G401 (cell line): ENCODE measurements at regions not wholly inside any gene's neighbourhood (a gene's known extent, or its start where the extent isn't known, plus 50 kb on each side); places are given as distances from the start of the nearest gene placed in this dataset.

Experiments
- DNase-seq: peaks from one replicate; pipeline ENCODE4 v3.0.0-alpha.2; 2015; ENCODE audit warnings: low spot score
- in situ Hi-C: cut with HindIII; loops from 2 replicates; pipeline ENCODE4 v1.10.0; 2016; ENCODE audit warnings: low sequenced_read_pairs, mixed read lengths

DNA sequence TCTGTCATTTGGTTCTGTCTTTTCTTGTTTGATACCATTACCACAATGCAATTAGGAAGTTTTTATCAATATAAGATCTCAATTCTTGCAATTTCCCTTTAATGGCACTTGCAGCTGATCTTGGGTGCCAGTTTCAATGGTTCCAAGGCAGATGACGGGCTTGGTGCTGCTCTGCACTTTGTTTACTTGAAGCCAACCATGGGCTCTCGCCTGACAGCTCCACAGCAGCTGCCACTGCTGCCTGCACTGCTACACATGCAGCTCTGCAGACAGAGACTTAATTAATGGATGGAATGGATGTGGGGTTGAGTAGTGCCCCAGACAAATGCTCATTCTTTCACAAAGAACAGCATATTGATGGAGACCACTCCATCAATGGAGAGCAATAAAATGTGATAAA, 1024.3 kb upstream of the EPHA7 start:
- DNase-seq, result no peak

DNA sequence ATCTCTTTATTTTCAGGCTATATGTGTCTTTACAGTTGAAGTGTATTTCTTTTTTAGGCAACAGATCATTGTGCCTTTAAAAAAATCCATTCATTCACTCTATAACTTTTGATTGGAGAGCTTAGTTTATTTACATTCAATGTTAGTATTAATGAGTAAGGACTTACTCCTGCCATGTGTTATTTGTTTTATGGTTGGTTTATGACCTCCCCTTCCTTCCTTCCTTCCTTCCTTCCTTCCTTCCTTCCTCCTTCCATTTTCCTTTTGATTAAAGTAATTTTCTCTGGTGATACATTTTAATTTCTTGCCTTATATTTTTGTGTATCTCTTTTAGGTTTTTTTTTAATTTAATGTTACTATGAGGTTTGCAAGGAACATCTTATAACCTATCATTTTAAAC, 1005.3 kb upstream of the EPHA7 start:
- in situ Hi-C loops, result no loop called here
- DNase-seq, result no peak

More for the DNA sequence above, 1024.3 kb upstream of the EPHA7 start:
- in situ Hi-C loops, result no loop called here

DNA sequence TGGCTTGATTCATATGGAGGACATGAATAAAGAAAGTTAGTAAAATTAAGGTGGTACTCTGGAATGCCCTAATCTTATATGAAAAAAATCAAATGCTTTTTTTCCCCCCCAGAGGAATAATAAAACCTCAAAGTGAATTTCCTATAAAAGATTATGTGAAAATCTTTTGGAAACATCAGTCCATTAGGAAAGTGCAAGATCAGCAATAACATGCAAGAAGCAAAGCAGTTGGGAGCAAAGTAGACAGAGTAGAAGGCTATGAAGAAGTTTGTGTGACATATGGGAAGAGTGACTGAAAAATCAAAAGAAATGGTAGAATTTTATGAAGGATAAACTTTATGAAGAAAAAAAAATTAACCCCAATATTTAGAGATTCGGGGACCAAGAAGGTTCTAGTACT, 998.0 kb upstream of the EPHA7 start:
- in situ Hi-C loops, result no loop called here
- no peak for DNase-seq

DNA sequence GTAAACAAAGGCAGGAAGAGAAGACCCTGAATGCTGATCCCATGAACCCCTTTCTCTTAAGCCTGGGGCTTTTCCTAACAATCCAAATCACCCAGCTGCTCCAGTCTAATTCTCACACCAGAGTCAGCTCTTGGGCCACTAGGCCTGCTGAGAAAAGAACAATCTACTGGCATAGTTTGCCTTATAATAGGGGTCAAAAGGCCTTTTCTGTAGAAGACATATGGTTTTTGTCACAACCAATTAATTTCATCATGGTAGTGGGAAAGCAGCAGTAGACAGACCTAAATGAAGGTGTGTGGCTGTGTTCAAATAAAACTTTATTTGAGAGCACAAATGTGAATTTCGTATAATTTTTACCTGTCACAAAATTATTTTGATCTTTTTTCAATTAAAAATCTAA, 994.7 kb upstream of the EPHA7 start:
- DNase-seq, result no peak
- in situ Hi-C loops, result no loop called here

DNA sequence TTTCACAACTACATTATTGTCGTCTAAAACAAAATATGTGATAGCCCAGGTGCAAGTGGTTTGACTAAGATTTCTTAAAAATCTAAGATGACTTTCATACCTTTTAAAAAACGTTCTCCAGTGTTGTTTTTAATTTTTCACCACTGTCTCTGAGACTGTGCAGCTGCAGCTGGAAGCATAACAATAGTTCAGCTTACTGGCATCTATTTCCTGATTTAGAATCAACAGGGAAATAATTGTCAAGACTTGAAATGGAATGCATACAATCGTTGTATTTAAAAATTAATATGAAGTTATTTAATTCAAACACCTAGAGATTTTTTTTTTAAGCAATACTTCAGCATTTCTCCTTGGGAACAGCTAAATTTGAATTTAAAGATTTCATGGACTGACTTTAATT, 982.0 kb upstream of the EPHA7 start:
- in situ Hi-C loops, result no loop called here
- no peak for DNase-seq

DNA sequence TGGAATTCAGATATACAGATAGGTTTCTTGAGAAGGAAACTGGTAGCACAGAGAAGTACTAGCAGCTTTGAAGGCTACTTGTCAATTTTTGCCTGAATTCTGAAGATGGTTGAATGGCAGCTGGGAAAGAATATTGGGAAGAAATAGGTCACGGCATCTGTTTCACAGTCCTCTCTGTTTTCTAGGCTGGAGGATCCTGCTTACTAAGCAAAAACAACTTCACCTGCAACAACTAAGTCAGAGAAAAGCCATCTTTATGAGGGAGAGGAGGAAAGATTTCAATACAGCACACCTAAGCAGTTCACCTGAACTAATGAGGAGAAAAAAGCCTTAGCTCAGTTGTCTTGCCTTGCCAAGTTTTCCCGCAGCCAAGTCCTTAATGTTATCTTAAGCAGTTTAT, 975.5 kb upstream of the EPHA7 start:
- in situ Hi-C loops, result no loop called here
- no peak for DNase-seq

DNA sequence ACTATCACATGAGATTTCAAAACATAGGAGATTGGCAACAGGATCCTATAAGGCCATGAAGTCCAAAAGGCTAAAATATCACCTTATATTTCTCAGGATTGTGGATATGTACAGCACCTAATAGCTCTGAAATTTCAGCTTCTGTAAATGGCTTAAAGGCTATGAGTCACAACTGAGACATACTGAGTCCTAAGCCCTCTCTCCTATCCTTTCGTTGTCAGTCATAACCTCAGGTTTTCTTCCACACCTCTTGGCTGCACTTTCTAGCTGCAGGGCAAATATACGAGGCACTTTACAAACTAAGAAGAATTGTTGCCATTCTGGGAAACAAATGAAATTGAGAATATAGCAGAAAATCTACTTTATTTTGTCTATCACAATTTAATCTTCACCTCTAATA, 969.9 kb upstream of the EPHA7 start:
- in situ Hi-C loops, result no loop called here
- DNase-seq, result no peak

DNA sequence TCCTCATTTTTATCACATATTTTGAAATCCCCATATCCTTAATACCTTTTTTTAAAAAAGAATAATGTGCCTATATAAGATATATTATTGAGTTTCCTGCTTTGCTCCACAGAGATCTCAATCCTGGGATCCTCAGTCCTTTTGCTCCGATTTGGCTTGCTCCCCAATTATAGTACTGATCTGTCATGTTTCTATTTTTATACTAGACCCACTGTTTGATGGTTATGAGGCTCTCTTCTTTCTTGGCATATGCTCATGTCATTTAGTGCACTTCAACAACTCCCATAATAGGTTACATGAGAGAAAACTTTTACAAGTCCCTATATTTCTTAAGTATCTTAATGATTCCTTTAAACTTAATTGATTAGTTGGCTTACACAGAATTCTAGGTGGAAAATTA, 958.5 kb upstream of the EPHA7 start:
- in situ Hi-C loops, result no loop called here
- DNase-seq, result no peak

DNA sequence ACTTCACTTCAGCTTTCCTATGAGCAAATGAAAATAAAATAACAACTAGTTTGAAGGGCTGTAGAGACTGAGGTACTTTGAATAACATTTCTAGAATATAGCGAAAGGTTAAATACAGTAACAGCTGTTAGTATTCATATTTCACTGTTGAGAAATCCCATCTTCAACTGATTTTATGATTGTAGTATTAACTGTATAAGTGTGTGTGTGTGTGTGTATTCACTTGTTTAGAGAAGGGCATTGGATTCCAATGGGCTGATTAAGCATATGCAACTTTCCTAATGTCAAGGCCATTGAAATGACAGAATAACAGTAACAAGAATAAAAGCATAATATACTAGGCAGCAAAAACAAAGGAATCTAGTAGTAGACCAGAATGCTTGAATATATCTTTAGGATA, 957.5 kb upstream of the EPHA7 start:
- DNase-seq, result no peak
- in situ Hi-C loops, result no loop called here

DNA sequence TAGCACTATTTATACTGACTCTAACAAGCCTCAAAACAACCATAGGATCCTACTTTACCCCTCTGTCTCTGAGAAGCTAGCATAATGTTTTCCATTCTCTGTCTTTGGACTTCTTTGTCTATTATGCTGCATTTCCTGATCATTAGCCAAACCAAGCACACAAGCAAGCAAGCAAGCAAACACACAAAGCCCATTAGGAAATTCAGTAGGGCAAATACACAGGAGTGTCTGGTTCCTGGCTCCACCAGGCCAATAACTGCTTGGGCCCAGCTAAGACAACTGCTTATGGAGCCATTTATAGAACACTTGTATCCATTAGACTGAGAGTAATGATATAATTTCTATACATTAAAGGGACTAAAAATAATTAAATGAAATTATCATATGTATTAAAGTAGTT, 952.9 kb upstream of the EPHA7 start:
- in situ Hi-C loops, result no loop called here
- DNase-seq, result no peak

DNA sequence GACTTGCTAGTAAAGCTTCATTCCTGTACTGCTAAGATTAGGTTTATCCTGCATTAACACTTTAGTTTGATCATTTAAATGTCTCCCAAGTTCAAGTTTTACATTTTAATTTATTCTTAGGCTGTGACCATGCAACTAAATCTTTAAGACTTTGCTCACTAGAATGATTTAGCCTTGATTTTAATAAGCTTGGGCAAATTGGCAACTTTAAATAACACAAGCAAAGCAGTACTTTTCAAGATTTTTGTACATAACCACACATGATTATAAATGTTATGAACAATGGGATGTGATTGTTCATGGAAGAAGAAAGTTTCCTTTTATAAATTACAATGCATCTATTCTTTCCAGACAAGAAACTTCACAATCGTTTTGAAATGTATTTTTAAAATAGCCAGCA, 948.0 kb upstream of the EPHA7 start:
- in situ Hi-C loops, result no loop called here
- no peak for DNase-seq

DNA sequence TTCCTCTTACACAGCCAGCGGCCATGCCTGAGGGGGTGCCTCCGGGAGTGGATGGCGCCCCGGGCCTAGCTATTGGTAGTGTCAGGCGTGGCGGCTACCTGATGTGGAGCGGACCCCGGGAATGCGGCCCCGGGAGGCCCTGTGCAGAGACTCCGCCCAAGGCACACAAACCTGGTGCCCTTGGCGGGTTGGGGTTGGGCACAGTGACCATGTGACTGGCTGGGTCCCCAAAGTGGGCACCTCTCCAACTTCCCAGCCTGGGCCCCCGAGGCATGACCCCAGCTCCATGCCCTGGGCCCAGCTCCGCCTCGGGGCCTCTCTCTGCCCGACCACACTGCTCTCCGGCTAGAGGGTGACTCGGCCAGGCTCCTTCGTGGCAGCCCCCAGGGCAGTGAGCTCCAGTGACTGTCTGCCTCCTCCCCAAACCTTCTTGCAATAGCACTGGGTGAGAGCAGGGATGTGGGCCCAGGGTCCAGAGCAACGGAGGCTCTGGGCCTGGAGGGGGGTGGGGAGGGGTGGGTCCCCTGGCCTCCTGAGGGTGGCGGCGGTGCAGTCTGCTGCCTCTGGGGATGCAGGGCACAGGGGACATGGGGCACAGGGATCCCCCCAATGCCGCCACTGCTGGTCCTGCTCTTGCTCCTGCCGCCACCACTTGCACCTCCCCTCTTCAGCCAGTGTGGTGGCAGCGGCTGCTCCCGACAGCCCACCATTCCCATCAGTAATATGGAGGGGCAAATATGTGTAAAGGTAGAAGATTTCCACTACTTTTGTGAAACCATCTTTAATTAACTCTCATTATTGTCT, 942.9 kb upstream of the EPHA7 start:
- in situ Hi-C loops, result no loop called here

DNA sequence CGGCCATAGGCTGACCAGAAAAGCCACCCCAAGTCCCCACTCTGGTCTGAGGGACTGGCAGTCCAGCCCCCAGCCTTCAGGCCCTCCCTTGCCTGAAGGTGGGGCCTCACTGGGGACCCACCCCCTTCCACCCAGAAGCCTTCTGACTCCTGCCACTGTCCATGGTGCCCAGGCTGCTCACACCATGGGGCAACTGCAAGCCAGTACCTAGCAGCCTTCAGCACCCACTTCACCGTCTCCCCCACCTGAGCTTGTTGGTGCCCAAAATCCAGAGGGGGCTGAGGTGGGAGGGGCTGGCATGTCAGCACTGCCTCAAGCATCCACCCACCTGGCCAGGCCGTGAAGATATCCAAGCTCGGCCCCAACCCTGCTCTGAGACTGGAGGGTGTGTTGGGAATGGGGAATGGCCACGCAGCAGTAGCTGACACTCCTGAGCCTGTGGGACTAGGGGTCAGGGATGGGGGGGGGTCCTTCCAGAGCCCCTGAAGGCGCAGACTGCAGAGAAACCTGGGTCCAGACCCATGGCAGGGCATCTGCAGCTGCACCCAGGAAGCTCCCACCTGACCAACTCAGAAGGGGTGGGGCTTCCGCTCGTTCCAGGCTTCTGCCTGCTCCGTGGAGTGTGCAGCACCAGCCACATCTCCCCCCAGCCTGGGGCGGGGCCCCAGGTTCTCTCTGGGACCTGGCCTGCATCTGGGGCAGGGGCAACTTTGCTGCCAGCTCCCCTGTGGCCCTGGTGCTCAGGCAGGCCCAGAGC, 942.1 kb upstream of the EPHA7 start:
- no peak for DNase-seq
- in situ Hi-C loops, result no loop called here

More for the DNA sequence above, 942.9 kb upstream of the EPHA7 start:
- no peak for DNase-seq

DNA sequence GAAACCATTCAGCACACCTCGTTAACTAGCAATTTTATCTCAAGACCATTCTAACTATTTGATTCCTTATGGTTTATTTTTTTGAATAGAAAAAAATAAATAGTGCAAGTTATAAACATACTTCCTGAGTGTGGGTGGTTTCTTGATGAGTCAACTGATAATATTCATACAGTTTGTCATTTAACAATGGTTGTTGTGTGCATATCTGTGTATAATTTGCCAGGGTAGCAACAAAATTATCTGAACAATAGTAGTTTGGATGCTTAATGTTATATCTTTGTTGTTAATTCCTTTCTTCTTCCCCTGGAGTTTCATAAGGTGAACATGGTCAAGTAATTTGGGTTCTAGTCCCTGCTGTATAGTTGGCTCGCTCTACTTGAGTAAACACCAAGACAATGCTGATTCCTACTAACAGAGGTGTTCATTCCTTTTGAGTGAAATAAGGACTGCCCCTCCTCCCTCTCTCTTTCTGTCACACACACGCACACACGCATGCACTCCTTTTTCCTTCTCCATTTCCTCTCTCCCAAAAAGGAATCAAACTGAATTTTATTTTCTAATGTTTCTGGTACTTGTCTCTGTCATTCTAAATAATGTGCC, 938.1 kb upstream of the EPHA7 start:
- in situ Hi-C loops, result no loop called here
- no peak for DNase-seq

DNA sequence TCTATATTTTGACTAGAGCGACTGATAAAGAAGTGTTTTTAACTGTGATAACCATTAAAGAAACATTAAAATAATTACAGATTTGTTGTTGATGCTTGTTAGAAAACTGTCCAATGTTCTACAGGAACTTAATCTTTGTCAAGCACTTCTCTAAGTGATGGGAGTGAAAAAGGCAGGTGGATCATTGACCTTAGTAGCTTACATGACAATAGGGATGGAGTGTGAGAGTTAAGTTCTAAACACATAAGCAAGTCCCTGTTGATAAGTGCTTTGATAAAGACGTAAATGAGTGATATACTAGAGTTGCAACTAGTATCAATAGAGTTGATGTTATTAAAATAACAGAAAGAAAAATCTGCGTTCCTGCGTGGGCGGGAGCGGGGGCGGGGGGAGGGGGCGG, 931.5 kb upstream of the EPHA7 start:
- DNase-seq, result no peak
- in situ Hi-C loops, result no loop called here

DNA sequence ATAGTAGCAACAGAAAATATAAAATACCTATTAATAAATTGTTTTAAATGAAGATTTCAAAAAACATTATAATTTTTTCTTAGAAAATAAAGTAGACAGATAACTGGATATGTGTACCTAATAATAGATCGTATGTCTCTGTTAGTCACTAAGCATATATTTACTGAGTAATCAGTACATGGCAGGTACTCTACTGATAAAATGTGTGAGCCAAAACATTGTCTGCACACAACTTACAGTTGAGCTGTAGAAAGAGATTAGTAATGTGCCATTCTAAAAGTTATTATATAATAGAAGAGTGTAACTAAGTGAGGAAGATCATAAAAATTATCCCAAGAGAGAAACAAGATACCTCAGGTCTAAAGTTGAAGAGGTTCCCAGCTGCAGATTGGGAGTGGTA, 929.9 kb upstream of the EPHA7 start:
- in situ Hi-C loops, result no loop called here

DNA sequence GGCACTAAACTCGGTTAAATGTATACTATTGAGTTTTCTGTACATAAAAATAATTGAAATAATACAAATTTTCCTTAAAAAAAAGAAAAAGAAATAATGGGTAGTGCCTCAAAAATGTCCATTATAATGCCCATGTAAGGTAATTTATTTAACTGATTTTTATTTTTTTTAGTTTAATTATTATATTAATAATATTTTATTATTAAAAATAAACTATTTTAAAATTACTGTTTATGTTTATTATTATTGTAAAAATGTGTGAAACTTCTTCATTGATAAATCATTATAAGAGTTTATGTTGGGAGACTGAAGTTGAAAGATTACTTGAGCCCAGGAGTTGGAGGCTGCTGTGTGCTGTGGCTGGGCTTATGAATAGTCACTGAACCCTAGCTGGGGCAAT, 925.5 kb upstream of the EPHA7 start:
- in situ Hi-C loops, result no loop called here
- no peak for DNase-seq

More for the DNA sequence above, 929.9 kb upstream of the EPHA7 start:
- DNase-seq, result no peak

DNA sequence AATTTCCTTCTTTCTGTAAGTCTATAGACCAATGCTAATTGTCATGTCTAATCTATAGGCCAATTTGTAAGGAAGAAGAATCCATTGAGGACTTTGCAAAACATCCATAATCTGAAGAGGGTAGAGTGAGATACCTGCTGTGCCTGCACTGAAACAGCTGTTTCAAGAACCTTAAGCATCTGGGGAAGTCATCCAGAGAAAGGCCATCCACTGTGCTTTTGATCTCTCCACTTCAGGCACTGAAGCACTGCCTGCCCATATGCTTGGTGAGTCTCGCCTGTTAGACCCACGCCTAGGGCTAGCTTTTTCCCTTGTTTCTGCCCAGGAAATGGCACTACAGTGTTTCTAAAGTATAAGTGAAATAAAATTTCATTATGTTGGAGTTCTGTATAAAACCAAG, 921.8 kb upstream of the EPHA7 start:
- in situ Hi-C loops, result no loop called here
- DNase-seq, result no peak

DNA sequence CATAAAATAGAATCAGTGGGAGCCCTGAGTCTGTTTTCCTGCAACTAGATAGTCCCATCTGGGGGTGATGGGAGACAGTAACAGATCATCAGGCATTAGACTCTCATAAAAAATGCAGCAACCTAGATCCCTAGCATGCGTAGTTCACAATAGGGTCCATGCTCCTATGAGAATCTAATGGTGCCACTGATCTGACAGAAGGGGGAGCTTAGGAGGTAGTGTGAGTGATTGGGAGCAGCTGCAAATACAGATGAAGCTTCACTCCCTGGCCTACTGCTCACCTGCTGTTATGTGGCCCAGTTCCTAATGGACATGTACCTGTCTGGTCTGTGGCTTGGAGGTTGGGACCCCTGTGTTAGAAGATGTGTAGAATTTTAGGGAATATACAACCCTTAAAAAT, 904.5 kb upstream of the EPHA7 start:
- in situ Hi-C loops, result no loop called here
- no peak for DNase-seq

DNA sequence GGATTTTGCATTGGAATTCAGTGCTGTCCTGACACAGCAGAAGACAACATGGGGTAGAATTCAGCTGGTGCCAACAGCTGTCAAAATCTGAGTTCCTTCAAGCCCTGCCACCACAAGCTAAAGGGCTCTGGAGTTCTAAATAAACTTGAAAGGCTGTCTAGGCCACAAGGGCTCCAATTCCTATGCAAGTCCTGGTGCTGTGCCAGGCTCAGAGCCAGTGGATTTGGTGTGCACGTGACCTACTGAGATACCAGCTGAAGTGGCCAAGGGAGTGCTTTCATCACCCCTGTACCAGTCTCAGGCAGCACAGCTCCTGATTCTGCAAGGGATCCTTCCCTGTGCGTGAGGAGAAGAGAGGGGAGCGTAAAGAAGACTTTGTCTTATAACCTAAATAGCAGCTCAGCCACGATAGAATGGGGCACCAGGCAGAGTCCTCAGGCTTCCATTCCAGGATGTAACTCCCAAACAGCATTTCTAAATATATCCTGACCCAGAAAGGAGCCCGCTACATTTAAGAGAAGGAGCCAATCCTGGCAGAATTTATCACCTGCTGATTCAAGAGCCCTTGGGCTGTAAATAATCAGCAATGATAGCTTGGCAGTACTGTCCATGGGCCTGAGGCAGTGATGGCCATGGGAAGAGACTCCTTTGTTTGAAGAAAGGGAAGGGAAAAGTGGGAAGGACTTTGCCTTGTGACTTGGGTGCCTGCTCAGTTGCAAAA, 881.2 kb upstream of the EPHA7 start:
- in situ Hi-C loops, result no loop called here
- DNase-seq, result peak; percentile 79
